ENCODE measurements at regions not wholly inside any gene's neighbourhood (a gene's known extent, or its start where the extent isn't known, plus 50 kb on each side); places are given as distances from the start of the nearest gene placed in this dataset.

DNA sequence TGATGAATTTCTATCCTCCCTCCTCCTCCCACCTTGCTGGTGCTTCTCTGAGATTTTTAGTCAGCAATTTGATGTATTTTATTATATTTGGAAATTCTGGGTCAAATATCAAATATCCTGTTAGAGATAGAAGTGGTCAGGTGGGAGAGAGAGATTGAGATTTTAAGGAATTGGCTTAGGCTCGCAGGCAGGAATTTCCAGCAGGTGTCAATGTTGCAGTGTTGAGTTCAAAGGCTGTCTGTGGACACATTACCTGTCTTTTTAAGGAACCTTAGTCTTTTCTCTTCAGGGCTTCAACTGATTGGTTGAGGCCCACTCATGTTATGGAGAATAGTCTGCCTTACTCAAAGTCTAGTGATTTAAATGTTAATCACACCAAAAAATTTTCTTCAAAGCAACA, 457.3 kb downstream of the FLRT2 start:
- dilution Hi-C loops (cut with HindIII; ENCODE audit: low sequenced_read_pairs, unreplicated experiment) (no loop called here), in situ Hi-C loops (cut with MboI; ENCODE audit: low sequenced_read_pairs) (no loop called here), intact Hi-C loops (cut with micrococcal nuclease) (no loop called here)
- Histone ChIP-seq H2BK20ac (ENCODE audit: low read depth, low read length) (no peak overlapping the region), H3K4me3 (ENCODE audit: insufficient read depth, low read depth, low read length) (no peak overlapping the region), H4K8ac (ENCODE audit: low read depth in 2 of 2, low read length in 2 of 2) (no peak overlapping the region), H2BK5ac (ENCODE audit: low read depth, low read length, poor library complexity, severe bottlenecking) (no peak overlapping the region), H3K79me1 (ENCODE audit: low read depth in 1 of 2, low read length in 2 of 2) (no peaks in the 10 kb centered on the region), H3K36me3 (ENCODE audit: control insufficient read depth, insufficient read depth, low read length) (no peaks in the 10 kb centered on the region), H4K5ac (ENCODE audit: low read depth, low read length) (no peak overlapping the region), H3K18ac (ENCODE audit: low read depth, low read length) (no peak overlapping the region), H4K20me1 (ENCODE audit: insufficient read depth, low read length) (no peaks in the 10 kb centered on the region), H2BK15ac (ENCODE audit: low read depth, low read length) (no peak overlapping the region), H3K56ac (ENCODE audit: extremely low read depth, insufficient read depth, low read length) (no peak overlapping the region), H3K23ac (ENCODE audit: low read depth, low read length) (no peak overlapping the region), H2AFZ (replicated peaks; ENCODE audit: low read length, poor library complexity) (no peak overlapping the region), H2AK5ac (ENCODE audit: low read depth, low read length) (no peak overlapping the region), H2BK120ac (ENCODE audit: low read depth, low read length) (no peak overlapping the region), H3K9ac (ENCODE audit: low read depth, low read length) (no peak overlapping the region), H3K4me2 (ENCODE audit: low read depth, low read length) (no peak overlapping the region), H3K14ac (replicated peaks; ENCODE audit: low read depth, low read length) (no peak overlapping the region), H3K9me3 (ENCODE audit: control insufficient read depth, insufficient read depth, low read length) (no peaks in the 10 kb centered on the region), H2AK9ac (replicated peaks; ENCODE audit: low read depth, low read length, poor library complexity) (no peak overlapping the region), H4K91ac (ENCODE audit: insufficient read depth, low read depth, low read length) (no peak overlapping the region), H3K4ac (ENCODE audit: low read depth, low read length) (no peak overlapping the region), H3K27me3 (ENCODE audit: control insufficient read depth, insufficient read depth, low read length) (no peaks in the 10 kb centered on the region), H3K9me1 (ENCODE audit: insufficient read depth, low read length) (no peaks in the 10 kb centered on the region), H3K27ac (ENCODE audit: insufficient read depth, low read length) (no peak overlapping the region), H3K4me1 (ENCODE audit: control insufficient read depth, insufficient read depth, low read length) (no peaks in the 10 kb centered on the region; the same call in 1 of the 2 replicates)
- DNase-seq (no peak), ATAC-seq (ENCODE audit: low read depth) (no peak)
- BruUV-seq (replicated peaks), result no TSS peak
- POLR2A ChIA-PET (ENCODE audit: unreplicated experiment), result no interaction called here
- no peak for TF ChIP-seq NFE2L2 (IDR thresholded peaks at IDR 0.05; ENCODE audit: low read depth, low read length)
- TF ChIP-seq, protein P1, sequence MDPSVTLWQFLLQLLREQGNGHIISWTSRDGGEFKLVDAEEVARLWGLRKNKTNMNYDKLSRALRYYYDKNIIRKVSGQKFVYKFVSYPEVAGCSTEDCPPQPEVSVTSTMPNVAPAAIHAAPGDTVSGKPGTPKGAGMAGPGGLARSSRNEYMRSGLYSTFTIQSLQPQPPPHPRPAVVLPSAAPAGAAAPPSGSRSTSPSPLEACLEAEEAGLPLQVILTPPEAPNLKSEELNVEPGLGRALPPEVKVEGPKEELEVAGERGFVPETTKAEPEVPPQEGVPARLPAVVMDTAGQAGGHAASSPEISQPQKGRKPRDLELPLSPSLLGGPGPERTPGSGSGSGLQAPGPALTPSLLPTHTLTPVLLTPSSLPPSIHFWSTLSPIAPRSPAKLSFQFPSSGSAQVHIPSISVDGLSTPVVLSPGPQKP (IDR thresholded peaks at IDR 0.05; ENCODE audit: borderline replicate concordance, low read depth, low read length), result no peak
- no peak for TF ChIP-seq MAZ (IDR thresholded peaks at IDR 0.05; ENCODE audit: borderline replicate concordance, low read depth, low read length)
- TF ChIP-seq FOS (IDR thresholded peaks at IDR 0.05; ENCODE audit: low read depth, low read length), result no peak
- no peak for TF ChIP-seq CEBPB (IDR thresholded peaks at IDR 0.05; ENCODE audit: low read depth, low read length)
- CTCF ChIA-PET, result no interaction called here
- no CpG with 5 or more reads among the region's 1 CpG for WGBS, 2 experiments (ENCODE audit: extremely low coverage in 2 of 2, insufficient read length in 1 of 2)

All from IMR-90 (cell line).